GM21529 (cell line): ENCODE measurements at regions not wholly inside any gene's neighbourhood (a gene's known extent, or its start where the extent isn't known, plus 50 kb on each side); places are given as distances from the start of the nearest gene placed in this dataset.
A peak's percentile ranks its signal among the peaks of the same experiment; 100 is the strongest.
"Not testable (repeated sequence)": the region's sequence is repeated elsewhere in the genome, so short reads cannot be mapped to it uniquely, and the experiment has no call there.

ENCODE experiments used
- ATAC-seq: cut with Tn5 transposase; IDR thresholded peaks from one replicate; pipeline ENCODE4 v1.9.1; 2021; ENCODE audit not compliant: unreplicated experiment

GRCh38 chr2:75432761-75433361 is 127.9 kb downstream of the EVA1A start:
- ATAC-seq: peak; percentile 83

DNA sequence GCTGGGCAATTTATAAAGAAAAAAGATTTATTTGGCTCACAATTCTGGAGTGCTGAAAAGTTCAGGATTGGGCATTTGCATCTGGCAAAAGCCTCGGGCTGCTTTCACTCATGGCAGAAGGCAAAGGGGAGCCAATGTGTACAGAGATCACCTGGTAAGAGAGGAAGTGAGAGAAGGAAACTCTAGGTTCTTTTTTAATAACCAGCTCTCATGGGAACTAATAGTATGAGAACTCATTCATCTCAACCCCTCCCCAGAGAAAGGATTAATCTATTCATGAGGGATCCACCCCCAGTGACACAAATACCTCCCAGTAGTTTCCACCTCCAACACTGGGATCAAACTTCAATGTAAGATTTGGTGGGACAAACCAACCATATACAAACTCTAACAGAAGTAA is 129.0 kb downstream of the EVA1A start:
- ATAC-seq: peak; percentile 63

DNA sequence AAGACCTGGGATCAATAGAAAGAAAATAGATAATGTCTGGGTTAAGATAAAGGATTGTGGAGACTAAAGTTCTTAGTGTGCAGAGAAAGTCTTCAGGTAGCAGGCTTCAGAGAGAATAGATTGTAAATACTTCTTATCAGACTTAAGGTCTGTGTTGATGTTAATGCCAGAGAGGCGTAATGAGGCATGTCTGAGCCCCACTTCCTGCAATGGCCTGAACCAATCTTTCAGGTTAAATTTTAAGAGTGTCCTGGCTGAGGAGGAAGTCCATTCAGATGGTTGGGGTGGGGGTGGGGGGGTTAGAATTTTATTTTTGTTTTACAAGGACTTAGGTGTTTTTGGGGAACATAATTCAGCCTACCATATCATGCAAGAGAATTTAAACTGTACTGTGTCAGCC is 129.5 kb downstream of the EVA1A start:
- no peak for ATAC-seq

DNA sequence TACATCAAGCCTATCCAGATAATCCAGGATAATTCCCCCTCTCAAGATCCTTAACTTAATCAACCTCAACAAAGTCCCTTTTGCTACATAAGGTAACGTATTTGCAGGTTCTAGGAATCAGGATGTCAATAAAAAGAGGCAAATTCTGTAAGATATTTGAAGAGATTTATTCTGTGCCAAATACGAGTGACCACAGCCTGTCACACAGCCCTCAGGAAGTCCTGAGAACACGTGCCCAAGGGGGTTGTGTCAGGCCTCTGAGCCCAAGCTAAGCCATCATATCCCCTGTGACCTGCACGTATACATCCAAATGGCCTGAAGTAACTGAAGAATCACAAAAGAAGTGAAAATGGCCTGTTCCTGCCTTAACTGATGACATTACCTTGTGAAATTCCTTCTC is 130.3 kb downstream of the EVA1A start:
- not testable (repeated sequence) for ATAC-seq

DNA sequence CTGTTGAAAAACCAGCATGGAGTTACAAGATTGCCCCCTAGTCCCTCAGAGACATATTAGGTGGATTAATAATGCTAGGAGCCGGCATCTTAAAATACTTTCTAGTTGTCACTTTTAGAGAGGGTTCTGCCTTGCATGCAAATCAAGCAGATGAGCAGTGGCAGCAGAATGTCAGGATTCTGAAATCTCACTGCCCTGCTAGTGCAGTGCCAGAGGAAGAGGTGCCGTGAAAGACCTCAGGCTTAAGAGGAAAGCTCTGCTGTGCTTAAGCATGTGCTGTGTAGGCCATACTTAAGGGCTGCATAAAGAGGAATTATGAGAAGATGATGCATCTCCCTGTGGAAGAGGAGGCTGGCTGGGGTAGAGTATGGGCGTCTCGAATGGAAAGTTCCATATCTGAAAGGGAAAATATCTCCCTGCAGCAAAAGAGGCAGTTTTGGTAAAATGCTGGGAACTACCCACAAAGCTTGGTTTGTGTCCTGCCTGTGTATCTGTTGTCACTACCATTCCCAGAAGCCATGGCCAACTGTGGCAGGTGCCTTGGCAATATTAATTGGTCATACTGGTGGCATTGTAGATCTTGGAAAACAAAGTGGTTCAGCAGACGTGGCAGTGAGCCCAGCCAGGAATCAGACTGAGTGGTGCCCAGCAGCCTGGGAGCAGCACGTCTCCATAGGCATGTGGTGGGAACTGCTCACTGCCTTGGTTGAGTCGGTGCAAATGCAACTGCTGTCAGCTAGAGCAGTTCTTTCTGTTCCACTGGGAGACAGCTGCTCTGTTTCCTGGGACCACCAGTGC is 131.9 kb downstream of the EVA1A start:
- no peak for ATAC-seq

DNA sequence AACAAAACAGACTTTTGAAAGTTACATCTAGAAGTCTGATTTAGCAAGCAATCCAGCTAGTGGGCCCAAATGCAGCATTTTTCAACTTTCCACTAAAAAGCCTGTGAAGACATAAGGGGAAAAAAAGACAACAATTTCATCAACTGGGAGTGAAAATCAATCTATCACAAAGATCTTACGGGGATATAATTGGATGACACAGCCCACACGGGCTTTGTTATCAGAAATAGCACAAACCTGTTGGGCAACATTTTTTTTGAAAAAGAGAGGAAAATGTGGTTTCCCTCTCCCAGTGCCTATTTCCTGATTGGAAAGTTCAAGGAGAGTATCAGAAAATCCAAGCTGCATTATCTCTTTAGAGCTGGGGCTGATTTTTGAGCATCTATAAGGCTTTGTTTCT is 132.7 kb downstream of the EVA1A start:
- no peak for ATAC-seq

- no peak for ATAC-seq
Observed at GRCh38 chr2:75424936-75425619, 135.7 kb downstream of the EVA1A start.

GRCh38 chr2:75421986-75422385 is 138.8 kb downstream of the EVA1A start:
- no peak for ATAC-seq

DNA sequence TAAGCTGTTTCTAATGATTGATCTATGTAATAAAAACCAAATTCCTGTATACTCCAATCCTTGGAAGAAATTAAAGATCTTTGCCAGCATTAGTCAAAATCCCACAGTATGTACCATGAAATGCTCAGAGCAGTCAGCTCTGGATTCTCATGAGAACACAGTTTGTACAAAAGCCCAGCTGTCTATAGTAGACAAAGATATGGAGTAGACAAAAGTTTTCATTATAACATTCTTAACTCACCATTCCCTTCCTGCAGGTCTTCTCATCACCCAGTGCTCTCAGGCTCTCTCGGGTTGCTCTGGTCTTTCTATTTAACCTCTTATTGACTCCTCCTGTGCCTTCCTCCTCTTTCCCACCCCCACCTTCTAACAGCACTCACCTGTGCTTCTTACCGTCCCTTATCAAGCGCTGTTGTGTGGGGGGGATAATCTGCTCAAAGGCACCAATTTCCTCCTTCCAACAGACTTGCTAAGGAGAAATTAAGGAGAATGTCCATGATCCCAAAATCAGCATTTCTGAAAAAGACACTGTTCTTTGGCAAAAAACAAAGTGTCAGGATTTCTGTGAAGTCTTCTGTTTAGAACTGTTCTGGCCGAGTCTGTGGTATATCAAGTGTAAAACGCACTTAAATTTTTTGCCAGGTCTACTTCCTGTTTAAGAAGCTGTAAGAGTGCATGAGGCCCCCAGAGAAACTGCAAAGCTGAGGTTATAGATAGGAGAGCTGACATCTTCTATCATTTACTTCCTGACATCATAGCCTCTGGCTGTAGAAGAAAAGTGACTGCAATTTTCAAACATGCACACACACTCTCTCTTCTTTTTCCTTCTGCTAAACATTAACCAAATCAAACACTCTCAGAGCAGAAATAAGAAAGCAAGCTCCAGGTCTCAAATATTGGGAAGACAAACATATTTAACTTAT is 144.1 kb downstream of the EVA1A start:
- peak; percentile 79 for ATAC-seq

DNA sequence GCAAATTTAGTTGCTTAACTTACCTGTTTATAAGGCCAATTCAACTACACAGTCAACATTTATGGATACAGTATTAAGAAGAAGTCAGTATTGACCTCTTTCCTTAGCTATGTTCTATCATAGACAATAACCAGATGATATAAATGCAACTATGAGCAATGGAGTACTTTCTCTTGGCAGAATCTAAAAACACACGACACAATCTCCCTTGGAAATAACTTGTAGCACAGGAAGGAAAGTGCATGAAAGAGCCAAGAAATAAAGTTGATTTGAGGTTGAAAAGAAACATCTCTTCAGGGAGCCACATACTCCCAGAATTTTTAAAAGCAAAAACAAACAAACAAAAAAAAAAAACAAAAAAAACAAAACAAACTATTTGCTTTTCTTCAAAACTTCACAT is 145.0 kb downstream of the EVA1A start:
- no peak for ATAC-seq

GRCh38 chr2:75415111-75415626 is 145.6 kb downstream of the EVA1A start:
- no peak for ATAC-seq

DNA sequence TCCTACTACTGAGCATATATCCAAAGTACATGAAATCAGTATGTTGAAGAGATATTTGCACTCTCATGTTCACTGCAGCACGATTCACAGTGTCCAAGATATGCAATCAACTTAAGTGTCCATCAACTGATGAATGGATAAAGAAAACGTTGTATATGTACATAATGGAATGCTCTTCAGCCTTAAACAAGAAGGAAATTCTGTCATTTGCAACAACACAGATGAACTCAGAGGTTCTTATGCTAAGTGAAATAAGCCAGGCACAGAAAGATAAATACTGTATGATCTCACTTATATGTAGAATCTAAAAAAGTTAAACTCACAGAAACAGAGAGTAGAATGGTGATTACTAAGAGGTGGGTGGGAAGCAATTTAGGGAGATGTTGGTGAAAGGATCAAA is 149.2 kb downstream of the EVA1A start:
- ATAC-seq: no peak

DNA sequence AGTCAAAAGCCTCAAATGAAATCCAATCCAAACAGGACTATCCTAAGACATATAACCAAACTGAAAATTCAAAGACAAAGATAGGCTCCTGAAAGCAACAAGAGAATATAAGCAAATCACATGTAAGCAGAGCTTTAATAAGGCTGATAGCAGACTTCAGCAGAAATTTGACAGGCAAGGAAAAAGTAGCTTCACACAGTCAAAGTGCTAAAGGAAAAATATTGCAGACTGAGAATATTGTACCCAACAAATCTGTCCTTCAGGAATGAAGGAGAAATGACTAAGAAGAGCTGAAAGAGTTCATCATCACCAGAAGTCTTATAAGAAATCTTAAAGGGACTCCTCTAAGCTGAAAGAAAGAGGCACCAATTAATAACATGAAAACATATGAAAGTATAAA is 150.0 kb downstream of the EVA1A start:
- ATAC-seq: no peak

GRCh38 chr2:75408771-75409170 is 152.0 kb downstream of the EVA1A start:
- no peak for ATAC-seq

DNA sequence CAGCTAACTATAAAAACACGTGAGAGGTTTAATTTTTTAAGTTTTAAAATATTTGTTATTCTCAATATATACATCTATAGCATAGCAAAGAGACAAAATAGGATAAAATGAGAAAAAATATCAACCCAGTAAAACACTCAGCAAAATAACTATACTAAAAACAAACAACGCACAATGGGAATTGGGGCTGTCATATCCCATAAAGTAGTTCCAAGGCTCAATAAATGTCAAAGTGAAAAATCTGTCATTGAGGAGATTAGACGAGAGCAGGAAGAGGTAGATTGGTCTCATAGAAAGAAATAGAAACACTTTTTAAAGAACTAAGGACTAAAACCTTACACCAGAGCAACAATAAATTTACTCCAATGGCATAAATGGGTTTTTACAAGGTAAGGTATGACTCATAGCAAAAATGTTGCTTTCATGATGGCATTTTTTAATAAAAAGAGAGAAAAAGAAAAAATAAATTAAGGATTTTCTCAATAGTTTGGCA is 153.7 kb downstream of the EVA1A start:
- ATAC-seq: no peak

DNA sequence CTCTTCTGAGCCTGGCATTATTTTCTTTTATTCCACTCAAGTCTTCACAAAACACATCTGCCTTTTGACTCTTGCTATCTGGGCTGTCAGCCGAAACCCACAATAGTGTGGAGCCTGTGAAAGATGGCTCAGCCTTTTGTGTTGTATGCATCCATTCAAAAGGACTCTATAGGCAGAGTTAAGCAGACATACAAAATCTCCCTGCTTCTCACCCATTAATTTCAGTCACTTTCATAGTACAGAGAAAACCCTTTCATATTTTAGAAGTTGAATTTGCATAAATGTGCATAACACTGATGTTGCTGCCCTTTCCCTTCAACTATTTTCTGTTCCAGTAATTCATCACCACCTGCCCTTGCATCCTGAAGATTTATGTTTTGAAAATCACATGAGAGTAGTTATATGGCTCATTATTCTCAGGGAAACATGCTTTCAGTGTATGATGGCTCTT is 154.6 kb downstream of the EVA1A start:
- ATAC-seq: no peak

- no peak for ATAC-seq
Observed at GRCh38 chr2:75405000-75405399, 155.7 kb downstream of the EVA1A start.

DNA sequence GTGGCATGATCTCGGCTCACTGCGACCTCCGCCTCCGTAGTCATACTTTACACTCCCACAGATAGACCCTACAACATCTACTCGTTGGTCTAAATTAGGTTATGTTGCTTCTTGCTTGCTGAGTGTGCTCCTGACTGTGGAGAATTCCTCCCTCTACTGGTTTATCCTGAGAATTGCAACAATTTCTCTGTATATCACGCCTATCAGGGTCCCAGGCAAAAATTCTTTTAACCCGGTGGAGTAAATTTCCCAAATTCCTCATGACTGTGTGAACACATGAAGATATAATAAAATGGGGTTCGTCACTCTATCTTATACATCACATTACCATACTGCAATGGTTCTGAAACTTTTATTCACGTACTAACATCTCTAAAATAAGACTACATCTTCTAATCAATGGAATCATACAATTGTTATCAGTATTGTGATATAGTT is 156.7 kb downstream of the EVA1A start:
- peak; percentile 81 for ATAC-seq

- no peak for ATAC-seq
Observed at GRCh38 chr2:75396314-75396713, 164.4 kb downstream of the EVA1A start.

DNA sequence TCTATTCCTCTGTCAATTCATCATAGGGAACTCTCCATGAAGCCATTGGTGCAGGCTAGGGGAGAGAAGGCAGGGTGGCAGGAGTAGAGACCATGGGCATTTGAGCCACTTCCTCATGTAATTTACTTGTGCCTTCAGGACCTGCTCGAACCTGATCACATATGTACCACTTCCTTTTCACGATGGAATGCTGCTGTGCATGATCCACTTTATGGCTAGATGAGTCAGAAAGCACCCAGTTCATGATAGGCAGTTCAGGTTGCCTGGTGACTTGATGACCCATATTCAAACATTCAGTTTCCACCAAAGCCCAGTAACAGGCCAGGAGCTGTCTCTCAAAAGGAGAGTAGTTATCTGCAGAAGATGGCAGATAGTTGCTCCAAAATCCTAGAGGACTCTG is 166.0 kb downstream of the EVA1A start:
- ATAC-seq: not testable (repeated sequence)

- no peak for ATAC-seq
Observed at GRCh38 chr2:75390169-75390568, 170.6 kb downstream of the EVA1A start.
